Lower leg skin (tissue), 3 donors: ENCODE measurements at regions not wholly inside any gene's neighbourhood (a gene's known extent, or its start where the extent isn't known, plus 50 kb on each side); places are given as distances from the start of the nearest gene placed in this dataset.

ENCODE experiments used
- POLR2A ChIP-seq, 2 donors: fragments of 450-650 bp; IDR thresholded peaks; one replicate each; pipeline ENCODE4 v1.6.1; 2016 to 2017; ENCODE audit warnings: antibody characterized with exemption in 2 of 2, mild to moderate bottlenecking in 1 of 2, moderate library complexity in 1 of 2
- TF ChIP-seq, protein P1 (sequence below), 3 donors: fragments of 450-650 bp; IDR thresholded peaks; one replicate each; pipeline ENCODE4 v1.5.1; 2016; ENCODE audit warnings: antibody characterized with exemption in 3 of 3, mild to moderate bottlenecking in 3 of 3, moderate library complexity in 2 of 3

DNA sequence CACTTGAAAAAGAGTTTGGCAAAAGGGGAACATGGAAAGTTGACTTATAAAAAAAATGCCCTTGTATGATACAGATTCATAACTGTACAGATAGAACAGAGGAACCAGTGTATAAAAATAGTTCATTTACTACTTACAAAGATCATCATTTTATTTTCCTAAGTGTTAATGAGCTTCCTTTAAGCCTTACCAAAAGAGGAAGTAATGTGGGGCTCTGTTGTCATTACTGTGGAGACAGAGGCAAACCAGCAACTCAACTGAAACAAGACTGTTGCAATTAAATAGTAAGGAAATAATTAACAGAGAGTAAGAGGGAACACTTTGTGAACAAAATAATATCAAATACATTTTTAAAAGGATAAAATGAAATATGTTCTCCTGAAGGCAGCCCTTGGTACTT, 526.2 kb upstream of the ADARB2 start:
- TF ChIP-seq, protein P1, sequence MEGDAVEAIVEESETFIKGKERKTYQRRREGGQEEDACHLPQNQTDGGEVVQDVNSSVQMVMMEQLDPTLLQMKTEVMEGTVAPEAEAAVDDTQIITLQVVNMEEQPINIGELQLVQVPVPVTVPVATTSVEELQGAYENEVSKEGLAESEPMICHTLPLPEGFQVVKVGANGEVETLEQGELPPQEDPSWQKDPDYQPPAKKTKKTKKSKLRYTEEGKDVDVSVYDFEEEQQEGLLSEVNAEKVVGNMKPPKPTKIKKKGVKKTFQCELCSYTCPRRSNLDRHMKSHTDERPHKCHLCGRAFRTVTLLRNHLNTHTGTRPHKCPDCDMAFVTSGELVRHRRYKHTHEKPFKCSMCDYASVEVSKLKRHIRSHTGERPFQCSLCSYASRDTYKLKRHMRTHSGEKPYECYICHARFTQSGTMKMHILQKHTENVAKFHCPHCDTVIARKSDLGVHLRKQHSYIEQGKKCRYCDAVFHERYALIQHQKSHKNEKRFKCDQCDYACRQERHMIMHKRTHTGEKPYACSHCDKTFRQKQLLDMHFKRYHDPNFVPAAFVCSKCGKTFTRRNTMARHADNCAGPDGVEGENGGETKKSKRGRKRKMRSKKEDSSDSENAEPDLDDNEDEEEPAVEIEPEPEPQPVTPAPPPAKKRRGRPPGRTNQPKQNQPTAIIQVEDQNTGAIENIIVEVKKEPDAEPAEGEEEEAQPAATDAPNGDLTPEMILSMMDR (IDR thresholded peaks at IDR 0.05), result no peak
- no peak for TF ChIP-seq POLR2A (IDR thresholded peaks at IDR 0.05)
